HuH-7.5 (cell line): ENCODE measurements at regions not wholly inside any gene's neighbourhood (a gene's known extent, or its start where the extent isn't known, plus 50 kb on each side); places are given as distances from the start of the nearest gene placed in this dataset.
"Not testable (repeated sequence)": the region's sequence is repeated elsewhere in the genome, so short reads cannot be mapped to it uniquely, and the experiment has no call there.

Source experiments
- DNase-seq: peaks from one replicate; pipeline ENCODE4 v3.0.0; 2011; ENCODE audit warnings: low spot score

DNA sequence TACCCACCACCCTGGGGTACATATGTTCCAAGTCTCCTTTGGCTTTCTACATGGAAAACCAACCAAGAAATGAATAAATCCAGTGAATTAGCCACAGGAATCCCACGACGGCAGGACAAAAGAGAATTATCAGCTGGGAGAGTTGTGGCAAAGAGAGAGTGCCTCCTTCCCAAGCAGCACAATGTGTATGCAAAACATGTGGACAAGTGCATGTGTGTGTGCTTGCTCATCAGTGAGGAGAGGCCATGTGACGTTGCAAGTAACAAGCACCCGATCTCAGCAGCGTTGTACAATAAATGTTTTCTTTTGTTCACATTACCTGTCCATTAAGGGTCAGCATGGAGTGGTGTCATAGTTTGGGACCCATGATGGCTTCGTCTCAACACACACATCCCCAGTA lies 50.0 kb upstream of the EMX2 start:
- no peak for DNase-seq

DNA sequence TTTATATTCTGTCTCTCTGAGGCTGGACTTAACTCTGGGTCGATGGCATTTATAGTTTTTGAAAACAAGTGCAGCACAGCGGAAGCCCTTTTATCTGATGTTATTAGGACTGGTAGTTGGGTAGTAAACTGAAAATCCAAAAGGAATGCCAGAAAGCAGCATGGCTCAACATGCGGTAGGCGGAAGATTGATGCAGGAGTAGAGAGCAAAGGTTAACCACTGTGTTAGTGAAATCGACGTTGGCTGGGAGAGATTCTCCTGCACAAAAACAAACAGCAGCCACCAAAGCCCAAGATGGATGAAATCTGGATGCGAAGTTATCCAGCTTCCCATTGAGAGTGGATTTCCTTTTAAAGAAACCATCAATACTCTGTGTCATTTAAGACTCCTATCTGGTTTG lies 54.5 kb upstream of the EMX2 start:
- DNase-seq = no peak

DNA sequence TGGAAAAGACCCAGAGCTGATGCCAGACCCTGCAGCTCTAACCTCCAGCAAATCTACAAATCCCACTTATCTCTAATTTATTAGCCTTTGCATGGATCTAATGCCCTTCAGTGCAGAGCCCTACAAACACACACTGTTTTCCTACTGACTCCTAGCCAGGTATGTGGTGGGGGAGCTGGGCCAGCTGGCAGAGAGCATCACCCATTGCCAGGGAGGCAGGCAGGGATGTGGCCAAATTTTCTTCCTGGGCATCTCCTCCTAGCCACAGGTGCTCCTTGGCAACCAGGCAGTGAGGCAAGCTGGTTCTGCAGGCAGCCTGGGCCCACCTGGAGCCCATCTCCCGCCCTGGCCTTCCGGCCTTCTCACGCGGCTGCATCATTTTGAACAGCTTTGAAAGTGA lies 55.9 kb upstream of the EMX2 start:
- DNase-seq = no peak

DNA sequence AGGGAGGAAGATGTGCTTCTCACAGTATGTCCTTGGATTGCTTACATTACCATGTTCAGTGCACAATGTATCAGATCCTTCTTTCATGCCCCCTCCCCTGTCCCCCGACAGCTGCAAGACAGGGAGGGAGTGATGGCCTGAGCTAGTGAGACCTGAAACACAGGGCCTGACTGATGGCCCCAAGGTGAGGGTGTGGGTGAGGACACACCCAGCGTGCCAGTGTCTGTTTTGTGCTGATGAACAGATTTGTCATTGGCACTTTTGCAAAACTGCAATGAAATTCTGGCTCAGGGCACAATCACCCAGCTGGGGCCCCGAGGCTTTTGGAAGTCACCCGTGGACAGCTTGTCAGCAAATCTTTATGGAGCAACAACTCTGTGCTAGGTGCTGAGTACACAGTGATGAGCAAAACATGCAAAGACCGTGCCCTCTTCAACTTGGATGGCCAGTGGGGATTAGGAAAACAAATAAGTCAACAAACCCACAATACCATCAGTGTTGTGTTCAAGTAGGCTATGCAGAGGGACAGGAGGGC lies 59.4 kb upstream of the EMX2 start:
- DNase-seq = no peak

DNA sequence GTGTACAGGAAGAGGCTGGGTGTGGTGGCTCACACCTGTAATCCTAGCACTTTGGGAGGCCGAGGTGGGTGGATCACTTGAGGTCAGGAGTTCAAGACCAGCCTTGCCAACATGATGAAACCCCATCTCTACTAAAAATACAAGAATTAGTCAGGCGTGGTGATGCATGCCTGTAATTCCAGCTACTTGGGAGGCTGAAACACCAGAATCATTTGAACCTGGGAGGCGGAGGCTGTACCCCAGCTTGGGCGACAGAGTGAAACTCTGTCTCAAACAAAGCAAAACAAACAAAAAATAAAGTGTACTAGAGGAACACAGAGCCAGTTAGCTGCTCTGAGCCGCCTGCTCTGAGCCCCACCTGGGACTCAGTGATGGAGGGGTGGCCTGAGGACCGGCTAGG lies 61.5 kb upstream of the EMX2 start:
- not testable (repeated sequence) for DNase-seq

DNA sequence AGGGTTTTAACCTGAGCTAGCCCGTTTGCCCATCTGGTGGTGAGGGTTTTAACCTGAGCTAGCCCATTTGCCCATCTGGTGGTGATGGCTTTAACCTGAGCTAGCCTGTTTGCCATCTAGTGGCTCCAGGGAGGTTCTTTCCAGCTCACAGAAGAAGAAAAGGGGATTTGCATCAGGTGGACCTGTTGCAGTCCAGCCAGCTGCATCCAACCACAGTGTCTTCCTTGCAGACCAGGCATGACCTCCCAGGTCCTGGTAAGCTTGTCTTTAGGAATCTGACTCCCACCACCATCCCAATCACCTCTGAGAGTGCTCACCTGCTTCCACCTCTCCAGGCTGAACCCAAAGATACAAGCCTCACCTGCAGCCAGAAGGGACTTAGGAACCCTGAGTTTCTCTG lies 62.4 kb upstream of the EMX2 start:
- DNase-seq = no peak

DNA sequence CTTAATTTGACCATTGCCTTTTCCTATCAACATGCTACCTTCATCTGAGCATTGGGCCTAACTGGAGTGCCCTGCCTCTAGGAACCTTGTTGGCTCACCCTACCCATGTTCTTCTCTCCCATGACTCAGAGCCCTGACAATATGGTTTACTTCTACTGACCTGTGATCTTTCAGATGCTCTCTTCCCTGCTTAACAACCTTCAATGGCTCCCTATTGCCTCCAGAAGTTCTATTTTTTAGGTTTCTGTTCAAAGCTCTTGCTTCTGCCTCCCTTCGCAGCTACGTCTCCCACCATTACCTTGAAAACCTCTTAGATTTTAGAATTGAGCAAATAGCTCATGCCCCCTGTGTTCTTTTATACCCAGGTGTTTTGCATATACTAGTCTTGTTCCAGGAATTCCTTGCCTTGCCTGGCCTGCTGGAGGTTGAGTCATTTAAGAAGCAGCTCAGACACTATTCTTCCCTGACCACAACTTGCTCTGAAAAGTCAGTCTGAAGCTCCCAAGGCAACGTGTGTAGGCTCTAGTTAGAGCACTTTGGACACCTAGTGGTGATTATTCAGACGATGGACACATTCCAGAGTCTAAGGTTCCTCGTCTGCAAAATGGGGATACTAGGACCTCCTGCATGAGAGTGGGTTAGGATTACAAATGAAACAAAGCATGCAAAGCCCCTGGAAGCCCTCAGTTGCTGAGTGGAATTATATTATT lies 64.4 kb upstream of the EMX2 start:
- peak; percentile 24 for DNase-seq

DNA sequence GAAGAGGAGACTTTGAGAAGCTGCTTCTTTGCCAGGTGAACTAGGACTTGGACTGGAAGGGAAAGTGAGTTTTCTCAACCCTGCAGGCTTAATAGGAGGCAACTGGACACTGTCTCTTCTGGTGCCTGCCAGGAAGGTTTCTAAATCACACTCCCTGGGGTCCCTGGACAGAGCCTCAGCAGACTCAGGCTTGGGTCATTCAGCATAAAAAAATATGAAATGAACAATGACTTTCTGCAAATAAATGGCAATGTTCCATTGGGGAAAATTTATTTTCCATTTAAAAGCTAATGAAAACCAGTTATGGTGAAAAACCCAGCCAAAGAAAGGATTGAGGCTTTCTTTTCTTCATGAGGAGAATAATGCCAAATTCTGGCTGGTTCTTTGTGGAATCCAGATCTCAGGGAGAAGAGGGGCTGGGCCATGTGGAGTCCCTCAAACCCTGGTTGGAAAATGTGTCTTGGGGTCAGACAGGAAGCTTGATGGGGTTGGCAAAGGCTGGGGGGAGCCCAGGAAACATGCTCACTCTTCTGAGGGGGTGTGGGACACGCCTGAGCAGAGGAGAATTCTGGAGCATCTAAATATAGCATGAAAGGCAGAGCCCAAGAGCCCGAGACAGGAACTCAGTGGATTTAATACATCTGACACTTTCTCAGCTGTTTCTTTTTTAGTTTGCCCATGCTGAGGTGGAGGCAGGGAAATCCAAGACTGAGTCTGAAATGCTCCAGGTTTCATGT lies 65.2 kb upstream of the EMX2 start:
- DNase-seq = no peak

DNA sequence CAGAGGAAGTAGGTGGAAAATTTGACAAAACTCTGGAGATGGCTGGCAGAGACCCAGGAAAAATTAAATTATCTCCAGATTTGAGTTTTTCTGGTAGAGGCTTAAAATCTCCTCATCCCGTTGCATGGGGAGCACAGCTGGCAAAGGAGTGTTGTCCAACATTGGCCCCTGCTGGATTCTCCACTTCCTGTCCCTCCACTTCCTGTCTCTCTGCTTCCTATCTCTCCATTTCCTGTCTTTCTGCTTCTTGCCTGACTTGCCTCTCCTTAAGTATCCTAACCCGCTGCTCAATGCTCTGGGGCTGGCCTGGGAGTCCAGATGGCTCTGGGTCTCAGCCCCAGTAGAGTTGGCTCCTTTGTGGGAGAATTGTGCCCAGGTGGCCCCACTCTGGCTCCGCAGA lies 65.8 kb upstream of the EMX2 start:
- DNase-seq = no peak

DNA sequence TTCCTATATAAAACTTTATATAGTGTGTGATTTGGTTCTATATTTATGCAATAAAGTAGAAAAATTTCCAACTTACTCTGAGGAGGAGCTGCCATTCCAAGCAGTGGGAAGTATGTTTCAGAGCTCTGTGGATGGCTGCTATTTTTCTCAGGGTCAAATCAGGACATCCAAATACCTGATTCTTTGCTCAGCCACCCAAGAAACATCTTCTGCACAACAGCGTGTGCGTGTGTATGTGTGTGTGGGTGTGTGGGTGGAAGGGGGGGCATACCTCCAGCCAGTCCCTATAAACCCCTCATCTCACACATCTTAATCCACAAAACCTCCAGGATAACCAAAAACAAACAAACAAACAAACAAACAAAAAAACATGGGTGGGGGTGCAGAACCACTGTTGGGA lies 66.3 kb upstream of the EMX2 start:
- DNase-seq = no peak

DNA sequence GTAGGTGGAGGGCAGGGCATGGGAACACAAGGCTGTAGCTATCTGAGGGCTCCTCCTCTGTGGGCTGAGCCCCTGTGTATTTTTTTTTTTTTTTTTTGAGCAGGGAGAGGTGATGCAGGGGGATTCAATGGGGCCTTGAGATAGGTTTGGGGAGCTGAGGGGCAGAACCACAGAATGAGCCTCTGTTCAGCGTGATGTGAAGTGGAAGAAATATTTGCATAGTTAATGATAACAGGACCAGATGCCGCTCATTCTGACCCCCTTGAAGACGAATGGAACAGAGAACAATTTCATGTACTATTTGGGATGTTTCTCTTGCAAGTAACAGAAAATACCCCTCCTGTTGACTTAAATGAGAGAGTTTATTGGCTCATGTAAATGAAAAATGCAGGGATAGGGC lies 69.7 kb upstream of the EMX2 start:
- DNase-seq = no peak

DNA sequence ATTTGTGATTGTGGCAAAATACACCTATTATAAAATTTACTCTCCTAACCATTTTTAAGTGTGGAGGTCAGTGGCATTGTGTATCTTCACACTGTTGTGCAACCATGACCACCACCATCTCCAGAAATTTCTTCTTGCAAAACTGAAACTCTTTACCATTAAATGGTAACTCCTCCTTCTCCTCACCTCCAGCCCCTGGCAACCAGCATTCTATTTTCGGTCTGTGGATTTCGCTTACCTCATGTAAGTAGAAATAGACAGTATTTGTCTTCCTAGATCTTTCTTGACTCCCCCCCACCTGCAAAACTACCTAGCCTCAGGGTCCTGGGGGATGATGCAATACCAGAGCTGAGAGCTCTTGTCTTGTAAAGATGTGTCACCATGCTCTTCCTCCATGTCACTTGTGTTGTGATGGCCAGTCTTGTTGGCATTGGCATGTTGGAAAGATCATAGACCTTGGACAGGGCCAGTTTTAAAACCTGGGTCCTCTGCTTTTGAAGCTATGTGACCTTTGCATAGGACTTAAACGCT lies 71.1 kb upstream of the EMX2 start:
- no peak for DNase-seq

DNA sequence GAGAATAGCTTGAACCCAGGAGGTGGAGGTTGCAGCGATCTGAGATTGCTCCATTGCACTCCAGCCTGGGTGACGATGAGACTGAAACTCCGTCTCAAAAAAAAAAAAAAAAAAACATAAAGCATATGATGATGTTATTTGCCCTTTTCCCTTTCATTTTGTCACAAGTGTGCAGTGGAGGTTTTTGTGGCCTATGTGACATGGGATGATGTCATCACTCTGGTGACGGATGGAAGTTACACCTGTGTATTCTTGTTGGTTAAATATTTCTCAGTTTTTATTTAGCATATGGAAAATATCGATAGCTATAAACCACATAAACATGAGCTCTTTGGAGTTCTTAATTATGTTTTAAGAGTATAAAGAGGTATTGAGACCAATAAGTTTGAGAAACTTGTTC lies 71.8 kb upstream of the EMX2 start:
- no peak for DNase-seq

DNA sequence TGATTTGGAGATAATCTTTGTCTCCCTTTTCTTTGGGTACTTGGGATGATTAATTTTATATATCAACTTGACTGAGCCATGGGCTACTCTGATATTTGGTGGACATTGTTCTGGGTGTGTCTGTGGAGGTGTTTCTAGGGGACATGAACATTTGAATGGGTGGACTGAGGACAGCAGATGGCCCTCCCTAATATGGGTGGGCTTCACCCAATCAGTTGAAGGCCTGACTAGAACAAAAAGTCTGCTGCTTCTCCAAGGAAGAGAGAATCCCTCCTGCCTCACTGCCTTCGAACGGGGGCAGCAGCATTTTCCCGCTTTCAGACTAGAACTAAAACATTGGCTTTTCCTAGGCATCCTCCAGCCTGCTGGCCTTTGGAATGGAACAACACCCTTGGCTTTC lies 73.9 kb upstream of the EMX2 start:
- DNase-seq = no peak

DNA sequence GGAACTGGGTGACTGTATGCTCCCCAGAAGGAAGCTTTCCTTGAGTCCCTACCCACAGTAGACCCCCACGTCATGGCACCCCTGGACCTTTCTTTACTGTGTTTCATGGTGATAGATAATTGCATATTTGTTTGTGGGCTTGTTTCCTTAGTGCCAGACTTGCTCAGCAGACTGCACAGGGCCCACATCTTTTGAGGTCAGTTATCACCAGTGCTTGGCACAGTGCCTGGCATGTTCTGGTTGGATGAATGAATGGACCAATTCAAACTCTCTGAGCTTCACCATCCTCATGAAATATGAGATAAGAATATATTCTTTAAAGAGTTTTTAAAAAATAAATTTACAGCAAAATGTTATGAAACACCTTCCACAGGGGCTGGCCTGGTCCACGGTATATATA lies 78.4 kb upstream of the EMX2 start:
- no peak for DNase-seq

DNA sequence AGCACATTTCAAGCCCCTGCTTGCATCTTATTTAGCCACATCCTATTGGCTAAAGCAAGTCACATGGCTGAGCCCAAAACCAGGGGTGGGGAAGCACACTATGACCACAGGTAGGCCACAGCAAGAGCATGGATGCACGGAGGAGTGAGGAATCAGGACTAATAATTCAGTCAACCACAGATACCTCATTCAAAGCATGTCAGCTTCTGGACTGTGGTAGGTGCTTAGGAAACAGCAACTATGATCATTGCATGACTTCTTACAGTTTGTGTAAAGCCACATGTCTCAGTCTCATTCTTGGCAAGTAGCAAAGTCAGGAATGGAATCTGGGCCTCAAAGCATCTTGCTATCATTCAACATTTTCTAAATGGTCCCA lies 79.0 kb upstream of the EMX2 start:
- DNase-seq = no peak

DNA sequence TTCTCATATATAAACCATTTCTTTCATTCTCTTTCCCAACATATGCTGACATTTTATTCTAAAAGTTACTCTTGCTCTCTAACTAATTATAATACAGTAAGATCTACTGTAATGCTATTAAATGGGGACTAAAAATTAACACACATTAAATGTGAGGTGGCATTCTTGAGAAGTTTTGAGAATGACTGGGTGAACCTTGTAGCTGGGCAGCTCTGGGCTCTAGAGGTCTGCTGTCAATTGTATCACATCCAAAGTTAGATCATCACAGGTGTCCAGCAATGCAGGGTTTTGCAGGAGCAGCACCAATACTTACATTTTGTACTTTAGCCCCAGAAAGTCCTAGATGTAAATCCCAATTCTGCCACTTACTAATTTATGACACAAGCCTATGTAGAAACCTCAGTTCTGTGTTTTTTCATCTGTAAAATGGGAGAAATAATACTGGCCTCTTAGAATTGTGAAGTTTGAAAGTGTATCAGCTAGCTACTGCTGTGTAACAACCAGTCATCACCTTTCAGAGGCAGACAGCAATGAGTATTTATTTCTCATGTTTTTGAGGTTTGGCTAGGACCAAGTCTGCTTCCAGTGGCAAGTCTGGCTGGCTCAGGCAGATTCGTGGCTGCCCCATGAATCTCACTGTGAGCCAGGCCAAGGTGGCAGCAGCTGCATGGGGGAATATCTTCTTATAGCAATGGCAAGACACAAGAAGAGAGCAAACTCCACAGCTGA lies 79.6 kb upstream of the EMX2 start:
- no peak for DNase-seq

DNA sequence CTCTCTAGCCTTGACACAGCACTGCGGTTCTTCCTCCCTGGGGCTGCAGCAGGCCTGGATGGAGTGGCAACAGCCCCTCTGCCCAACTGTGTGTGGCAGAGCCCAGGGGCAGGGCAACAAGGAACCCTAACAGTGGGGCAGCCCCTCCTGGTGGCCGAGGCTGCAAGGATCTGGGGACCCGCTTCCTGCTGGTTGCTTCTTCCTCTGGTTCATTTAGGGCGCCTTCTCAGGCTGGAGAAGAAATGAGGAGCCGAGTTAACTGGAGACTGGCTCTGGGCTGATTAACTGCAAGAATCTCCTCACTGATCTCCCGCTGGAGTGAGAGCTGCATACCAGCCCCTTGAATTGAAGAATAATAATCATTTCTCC lies 80.1 kb upstream of the EMX2 start:
- no peak for DNase-seq

DNA sequence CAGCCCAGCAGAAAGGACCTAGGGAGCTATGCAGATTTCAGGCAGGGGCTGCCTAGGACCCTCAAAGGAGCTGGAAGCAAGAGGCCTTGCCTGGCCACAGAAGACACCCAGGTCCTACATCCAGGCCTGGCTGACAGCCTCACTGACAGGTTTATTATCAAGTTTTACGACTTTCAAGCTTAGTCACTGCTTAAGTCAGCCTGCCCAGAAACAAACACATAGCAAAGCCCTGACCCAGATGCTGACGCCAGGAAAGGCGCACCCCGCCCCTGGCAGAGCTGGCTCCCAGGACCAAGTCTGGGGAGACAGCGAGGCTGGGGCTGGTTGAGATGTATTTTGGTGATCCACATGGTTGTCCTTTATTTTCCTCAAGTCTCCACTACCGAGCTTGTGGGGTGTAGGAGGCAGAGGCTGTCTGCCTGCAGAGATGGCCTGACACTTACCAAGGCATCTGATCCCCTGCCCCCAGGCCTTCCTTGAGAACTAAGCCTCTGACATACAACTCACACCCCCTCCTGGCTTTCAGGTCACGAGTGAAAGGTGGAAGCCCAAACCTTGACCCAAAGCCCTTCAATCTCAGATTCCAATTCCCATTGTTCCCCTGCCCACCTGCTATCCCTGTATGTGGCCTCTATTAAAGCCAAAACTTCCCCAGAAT lies 80.7 kb upstream of the EMX2 start:
- no peak for DNase-seq

DNA sequence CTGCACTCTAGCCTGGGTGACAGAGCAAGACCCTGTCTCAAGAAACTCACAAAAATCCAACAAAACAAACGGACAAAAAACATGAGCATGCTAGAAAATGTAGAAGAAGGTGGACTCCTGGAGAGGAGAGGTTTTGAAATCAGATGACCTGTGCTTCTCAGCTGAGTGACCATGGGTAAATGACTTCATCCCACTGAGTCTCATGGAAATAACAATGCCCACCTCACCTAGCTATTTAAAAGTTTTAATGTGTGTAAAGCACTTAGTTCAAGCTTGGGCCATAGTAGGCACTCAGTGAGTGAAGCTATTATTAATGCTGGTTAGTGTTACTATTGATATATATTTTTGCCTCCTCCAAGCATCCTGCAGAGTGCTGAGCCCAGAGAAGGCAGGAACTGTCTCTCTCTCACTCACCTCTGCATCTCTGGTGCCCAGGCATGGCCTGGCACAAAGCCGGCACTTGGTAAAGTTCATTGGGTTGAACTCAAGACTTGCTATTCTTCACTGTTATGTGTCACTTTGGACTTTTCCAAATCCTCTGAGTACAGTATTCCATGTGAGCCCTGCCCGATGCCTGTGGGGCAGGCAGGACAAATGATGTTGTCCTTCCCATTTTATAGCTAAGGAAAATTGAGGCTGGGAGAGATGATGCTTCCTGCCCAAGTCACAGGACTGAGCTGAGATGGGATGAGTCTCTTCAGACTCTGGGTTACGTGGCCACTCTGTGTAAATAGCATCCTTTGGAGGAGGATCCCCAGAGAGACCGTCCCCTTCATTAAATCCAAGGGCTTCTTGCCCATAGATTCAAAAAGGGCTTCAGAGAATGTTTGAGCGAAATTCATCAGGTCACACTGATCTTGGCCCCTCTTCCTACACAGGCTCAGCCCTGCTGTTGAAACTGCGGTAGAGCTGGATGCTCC lies 81.4 kb upstream of the EMX2 start:
- no peak for DNase-seq

DNA sequence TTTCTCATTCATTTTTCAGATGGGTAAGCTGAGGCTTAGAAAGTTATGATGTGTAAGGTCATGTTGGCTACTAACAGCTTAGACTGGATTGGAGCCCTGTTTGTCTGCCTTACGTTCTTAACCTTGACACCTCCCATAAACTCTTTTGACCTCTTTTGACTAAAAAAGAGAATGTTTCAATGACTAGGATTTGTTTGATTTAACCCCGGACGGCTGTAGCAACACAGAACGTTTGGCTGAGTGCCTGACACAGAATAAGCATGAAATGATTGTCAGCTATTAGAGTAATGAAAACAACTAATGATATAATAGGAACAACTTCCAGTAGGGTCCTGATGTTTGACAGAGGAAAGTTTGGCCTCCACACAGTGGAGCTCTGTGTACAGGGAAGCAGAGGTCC lies 83.3 kb upstream of the PDZD8 start:
- DNase-seq = no peak
